GM12878 (cell line): ENCODE measurements at regions not wholly inside any gene's neighbourhood (a gene's known extent, or its start where the extent isn't known, plus 50 kb on each side); places are given as distances from the start of the nearest gene placed in this dataset.

Experiments used
- ATAC-seq: fragments of 200-7000 bp; cut with Tn5 transposase; 3 replicates; pipeline ENCODE4 v1.9.1; 2020; ENCODE audit warnings: mild to moderate bottlenecking, moderate library complexity
- BruUV-seq: library from RNA; stranded (reverse); fragments of 400-500 nt; replicated peaks from 2 replicates; lab custom pipeline; 2021; lab: Mats Ljungman, UMichigan
- CTCF ChIA-PET: fragments of 300-600 bp; sonication (Branson Sonifier 250); formaldehyde crosslinking; extraction: SDS; loops from one replicate; lab custom pipeline; 2021; ENCODE audit warnings: inconsistent platforms; lab: Yijun Ruan, JAX
- POLR2A ChIA-PET: fragments of 350-600 bp; formaldehyde crosslinking; extraction: SDS; loops from one replicate; lab custom pipeline; 2021; ENCODE audit warnings: inconsistent platforms; lab: Charles Lee
- RAD21 ChIA-PET: fragments of 300-600 bp; sonication (Branson Sonifier 250); formaldehyde crosslinking; loops from one replicate; lab custom pipeline; 2023; ENCODE audit warnings: antibody characterized with exemption; ENCODE audit not compliant: unreplicated experiment; lab: Charles Lee
- SMC1A ChIA-PET: fragments of 300-600 bp; sonication (Branson Sonifier 250); formaldehyde crosslinking; loops from one replicate; lab custom pipeline; 2023; ENCODE audit not compliant: unreplicated experiment, uncharacterized antibody; lab: Charles Lee
- DNase-seq: peaks from one replicate; pipeline ENCODE4 v3.0.0-alpha.2; 2011; ENCODE audit warnings: low read depth, low spot score
- FAIRE-seq: peaks from 3 replicates; lab custom pipeline; 2011; peaks lifted over from hg19 to GRCh38; lab: Jason Lieb, UNC
- H2AFZ ChIP-seq: 2 replicates; pipeline ENCODE4 v1.6.0; 2011; ENCODE audit warnings: low read depth, low read length, control low read depth; ENCODE audit not compliant: control insufficient read depth
- H3K27ac ChIP-seq: 2 replicates; pipeline ENCODE4 v1.5.1; 2011; ENCODE audit warnings: control low read depth; ENCODE audit not compliant: control insufficient read depth, insufficient read depth
- H3K27me3 ChIP-seq, 2 experiments: replicated peaks in 1 of 2; 2 replicates each; pipeline versions ENCODE4 v1.6.0 to v1.6.1; 2011; ENCODE audit warnings: low read length in 1 of 2; ENCODE audit not compliant: control insufficient read depth in 2 of 2, insufficient read depth in 2 of 2
- H3K36me3 ChIP-seq, 2 experiments: 2 replicates each; pipeline ENCODE4 v1.5.1; 2011; ENCODE audit warnings: low read length in 1 of 2; ENCODE audit not compliant: control insufficient read depth in 2 of 2, insufficient read depth in 2 of 2
- H3K4me1 ChIP-seq: 2 replicates; pipeline ENCODE4 v1.6.1; 2011; ENCODE audit warnings: mild to moderate bottlenecking, low read length, moderate library complexity, mixed read lengths; ENCODE audit not compliant: control insufficient read depth, insufficient read depth
- H3K4me2 ChIP-seq: 2 replicates; pipeline ENCODE4 v1.6.0; 2011; ENCODE audit warnings: control low read depth; ENCODE audit not compliant: control insufficient read depth, insufficient read depth
- H3K4me3 ChIP-seq: fragments of 200-600 bp; sonication (generic); 2 replicates; pipeline ENCODE4 v1.5.1; 2016
- H3K79me2 ChIP-seq: 2 replicates; pipeline ENCODE4 v1.6.0; 2011; ENCODE audit warnings: low read length; ENCODE audit not compliant: control insufficient read depth, insufficient read depth
- H3K9ac ChIP-seq: 2 replicates; pipeline ENCODE4 v1.8.0; 2011; ENCODE audit warnings: low read length, control low read depth, mixed read lengths; ENCODE audit not compliant: control insufficient read depth, insufficient read depth
- H3K9me3 ChIP-seq: replicated peaks from 3 replicates; pipeline ENCODE4 v1.5.1; 2011; ENCODE audit warnings: mild to moderate bottlenecking, low read length; ENCODE audit not compliant: control insufficient read depth, insufficient read depth
- H4K20me1 ChIP-seq: 2 replicates; pipeline ENCODE4 v1.6.0; 2011; ENCODE audit not compliant: control insufficient read depth, insufficient read depth
- BCL11A ChIP-seq: IDR thresholded peaks from 2 replicates; pipeline ENCODE4 v1.6.1; 2011; ENCODE audit warnings: low read depth, low read length
- BRCA1 ChIP-seq: IDR thresholded peaks from 2 replicates; pipeline ENCODE4 v1.6.1; 2011; ENCODE audit warnings: low read depth, low read length, improper control_type of control experiment
- CREM ChIP-seq: IDR thresholded peaks from 2 replicates; pipeline ENCODE4 v1.6.1; 2014; ENCODE audit warnings: antibody characterized with exemption, low read depth
- EP300 ChIP-seq, 2 experiments: fragments of 150-350 bp in 1 of 2; IDR thresholded peaks; 2 replicates each; pipeline ENCODE4 v1.6.1; 2011 to 2012; ENCODE audit warnings: low read depth in 2 of 2, low read length in 2 of 2, borderline replicate concordance in 1 of 2, improper control_type of control experiment in 1 of 2, inconsistent platforms in 1 of 2; ENCODE audit not compliant: control insufficient read depth in 1 of 2
- FOS ChIP-seq: IDR thresholded peaks from 3 replicates; pipeline ENCODE4 v1.6.1; 2011; ENCODE audit warnings: borderline replicate concordance; ENCODE audit not compliant: insufficient read length; ENCODE audit errors: extremely low read depth
- HCFC1 ChIP-seq: fragments of 150-350 bp; IDR thresholded peaks from 2 replicates; pipeline ENCODE4 v1.6.1; 2014; ENCODE audit warnings: low read length
- IKZF2 ChIP-seq, 2 experiments: fragments of 450-650 bp; IDR thresholded peaks; 2 replicates each; pipeline ENCODE4 v1.6.1; 2017; ENCODE audit warnings: mild to moderate bottlenecking in 2 of 2, moderate library complexity in 2 of 2
- NFYA ChIP-seq: IDR thresholded peaks from 2 replicates; pipeline ENCODE4 v1.6.1; 2011; ENCODE audit warnings: low read depth, mild to moderate bottlenecking, low read length, improper control_type of control experiment, borderline replicate concordance
- NFYB ChIP-seq: IDR thresholded peaks from 2 replicates; pipeline ENCODE4 v1.6.1; 2011; ENCODE audit warnings: low read depth, mild to moderate bottlenecking, low read length, improper control_type of control experiment, moderate library complexity; ENCODE audit not compliant: insufficient read depth
- POLR2A ChIP-seq: IDR thresholded peaks from 2 replicates; pipeline ENCODE4 v1.6.1; 2011; ENCODE audit warnings: low read depth, mild to moderate bottlenecking, low read length
- PRDM15 ChIP-seq: fragments of 450-650 bp; formaldehyde crosslinking; IDR thresholded peaks from 2 replicates; pipeline ENCODE4 v1.4.0; 2020; ENCODE audit warnings: mild to moderate bottlenecking, moderate library complexity
- RAD51 ChIP-seq: fragments of 450-650 bp; IDR thresholded peaks from 2 replicates; pipeline ENCODE4 v1.6.1; 2016; ENCODE audit warnings: moderate library complexity, mild to moderate bottlenecking, inconsistent platforms
- RCOR1 ChIP-seq: conservative IDR thresholded peaks from 2 replicates; pipeline ENCODE4 v1.6.1; 2012; ENCODE audit warnings: low read depth, low read length, improper control_type of control experiment
- ZNF24 ChIP-seq: fragments of 450-650 bp; IDR thresholded peaks from 2 replicates; pipeline ENCODE4 v1.6.1; 2017; ENCODE audit warnings: antibody characterized with exemption, mild to moderate bottlenecking
- WGBS: methylation state at CpG from one replicate; pipeline ENCODE4 v1.1.6; 2016; ENCODE audit warnings: low lambda C conversion rate; ENCODE audit not compliant: insufficient replicate concordance, insufficient coverage; ENCODE audit errors: missing lambda C conversion rate; 5-methylcytosine and 5-hydroxymethylcytosine counted together
- in situ Hi-C: fragments of 300-500 bp; cut with MboI; formaldehyde crosslinking; loops from 9 replicates; pipeline ENCODE4 v1.14.3; 2018; ENCODE audit warnings: mixed read lengths
- intact Hi-C: fragments of 100-400 bp; cut with micrococcal nuclease; formaldehyde crosslinking; loops from one replicate; pipeline ENCODE4 v1.14.2; 2022; ENCODE audit not compliant: unreplicated experiment
- TF ChIP-seq, protein P1 (sequence below): fragments of 450-650 bp; IDR thresholded peaks from 2 replicates; pipeline ENCODE4 v1.6.1; 2017; ENCODE audit warnings: mild to moderate bottlenecking
- TF ChIP-seq, protein P2 (sequence below): IDR thresholded peaks from 2 replicates; pipeline ENCODE4 v1.6.1; 2011; ENCODE audit warnings: mild to moderate bottlenecking, low read depth, low read length, moderate library complexity; ENCODE audit not compliant: insufficient replicate concordance

- TF ChIP-seq HCFC1 (no peak), RAD51 (no peak), IKZF2 (IDR thresholded peaks at IDR 0.05) (no peak), CREM (no peak), EP300 (IDR thresholded peaks at IDR 0.05; ENCODE audit: borderline replicate concordance in 1 of 2, control insufficient read depth in 1 of 2, low read depth in 2 of 2, low read length in 2 of 2) (no peak), POLR2A (no peak)
Measured at GRCh38 chr2:226427538-226428307, 371.9 kb downstream of the IRS1 start (continued).

- CTCF ChIA-PET, result no interaction called here
- H3K27ac ChIP-seq, result no peak overlapping the region
- POLR2A ChIA-PET, result interaction anchor here (0.7 kb wide), 1 partner anchor 23 kb away, joined by 4 read pairs; no protein-coding TSS in a partner anchor
- 9% methylated on average over 5 of the region's 5 CpGs for WGBS
- H4K20me1 ChIP-seq, result no peaks in the 10 kb centered on the region
- H3K79me2 ChIP-seq, result no peaks in the 10 kb centered on the region
- SMC1A ChIA-PET, result no interaction called here
- intact Hi-C loops (no loop called here), in situ Hi-C loops (no loop called here)
- H2AFZ ChIP-seq, result no peak overlapping the region
- H3K4me1 ChIP-seq, result no peaks in the 10 kb centered on the region
- H3K9me3 ChIP-seq, result no peaks in the 10 kb centered on the region
- FAIRE-seq (no peak), DNase-seq (no peak), ATAC-seq (no peak)
- H3K4me2 ChIP-seq, result no peak overlapping the region
- no peak overlapping the region for H3K9ac ChIP-seq
- no peaks in the 10 kb centered on the region for H3K36me3 ChIP-seq
- H3K4me3 ChIP-seq, result no peak overlapping the region
- RAD21 ChIA-PET, result no interaction called here
- no TSS peak for BruUV-seq
- no peaks in the 10 kb centered on the region; a peak in 1 of 4 replicates for H3K27me3 ChIP-seq
- TF ChIP-seq ZNF24 (no peak), BRCA1 (no peak), FOS (no peak), RCOR1 (no peak), NFYA (no peak), BCL11A (no peak), PRDM15 (no peak), NFYB (no peak)
- TF ChIP-seq, protein P1, sequence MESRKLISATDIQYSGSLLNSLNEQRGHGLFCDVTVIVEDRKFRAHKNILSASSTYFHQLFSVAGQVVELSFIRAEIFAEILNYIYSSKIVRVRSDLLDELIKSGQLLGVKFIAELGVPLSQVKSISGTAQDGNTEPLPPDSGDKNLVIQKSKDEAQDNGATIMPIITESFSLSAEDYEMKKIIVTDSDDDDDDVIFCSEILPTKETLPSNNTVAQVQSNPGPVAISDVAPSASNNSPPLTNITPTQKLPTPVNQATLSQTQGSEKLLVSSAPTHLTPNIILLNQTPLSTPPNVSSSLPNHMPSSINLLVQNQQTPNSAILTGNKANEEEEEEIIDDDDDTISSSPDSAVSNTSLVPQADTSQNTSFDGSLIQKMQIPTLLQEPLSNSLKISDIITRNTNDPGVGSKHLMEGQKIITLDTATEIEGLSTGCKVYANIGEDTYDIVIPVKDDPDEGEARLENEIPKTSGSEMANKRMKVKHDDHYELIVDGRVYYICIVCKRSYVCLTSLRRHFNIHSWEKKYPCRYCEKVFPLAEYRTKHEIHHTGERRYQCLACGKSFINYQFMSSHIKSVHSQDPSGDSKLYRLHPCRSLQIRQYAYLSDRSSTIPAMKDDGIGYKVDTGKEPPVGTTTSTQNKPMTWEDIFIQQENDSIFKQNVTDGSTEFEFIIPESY, result no peak
- TF ChIP-seq, protein P2, sequence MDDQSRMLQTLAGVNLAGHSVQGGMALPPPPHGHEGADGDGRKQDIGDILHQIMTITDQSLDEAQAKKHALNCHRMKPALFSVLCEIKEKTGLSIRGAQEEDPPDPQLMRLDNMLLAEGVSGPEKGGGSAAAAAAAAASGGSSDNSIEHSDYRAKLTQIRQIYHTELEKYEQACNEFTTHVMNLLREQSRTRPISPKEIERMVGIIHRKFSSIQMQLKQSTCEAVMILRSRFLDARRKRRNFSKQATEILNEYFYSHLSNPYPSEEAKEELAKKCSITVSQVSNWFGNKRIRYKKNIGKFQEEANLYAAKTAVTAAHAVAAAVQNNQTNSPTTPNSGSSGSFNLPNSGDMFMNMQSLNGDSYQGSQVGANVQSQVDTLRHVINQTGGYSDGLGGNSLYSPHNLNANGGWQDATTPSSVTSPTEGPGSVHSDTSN, result no peak
Measured at GRCh38 chr2:226426292-226426736, 373.3 kb downstream of the IRS1 start.
